ENCODE measurements at regions not wholly inside any gene's neighbourhood (a gene's known extent, or its start where the extent isn't known, plus 50 kb on each side); places are given as distances from the start of the nearest gene placed in this dataset.
"Not testable (repeated sequence)": the region's sequence is repeated elsewhere in the genome, so short reads cannot be mapped to it uniquely, and the experiment has no call there.

DNA sequence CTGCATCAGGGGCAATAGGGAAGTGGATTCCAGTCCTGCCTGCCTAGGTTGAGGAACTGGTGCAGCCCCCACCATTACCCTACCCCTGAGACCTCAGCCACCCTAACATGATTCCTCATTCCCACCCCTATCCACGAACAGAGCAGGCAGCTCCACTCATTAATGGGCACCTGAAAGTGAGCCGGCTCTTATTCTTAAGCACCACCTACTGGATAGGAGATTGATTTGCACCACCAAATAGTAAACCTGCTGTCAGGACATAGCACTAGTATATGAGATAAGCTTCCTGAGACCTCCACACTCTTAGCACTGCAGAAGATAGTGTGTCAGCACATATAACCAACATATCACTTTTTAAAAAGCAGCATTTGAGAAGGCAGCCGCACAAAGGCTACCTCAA, 573.2 kb downstream of the SOX5 start:
- H3K4me3 ChIP-seq (ENCODE audit: low read depth, low read length), result no peak overlapping the region
- no peak for DNase-seq (ENCODE audit: low read depth)

DNA sequence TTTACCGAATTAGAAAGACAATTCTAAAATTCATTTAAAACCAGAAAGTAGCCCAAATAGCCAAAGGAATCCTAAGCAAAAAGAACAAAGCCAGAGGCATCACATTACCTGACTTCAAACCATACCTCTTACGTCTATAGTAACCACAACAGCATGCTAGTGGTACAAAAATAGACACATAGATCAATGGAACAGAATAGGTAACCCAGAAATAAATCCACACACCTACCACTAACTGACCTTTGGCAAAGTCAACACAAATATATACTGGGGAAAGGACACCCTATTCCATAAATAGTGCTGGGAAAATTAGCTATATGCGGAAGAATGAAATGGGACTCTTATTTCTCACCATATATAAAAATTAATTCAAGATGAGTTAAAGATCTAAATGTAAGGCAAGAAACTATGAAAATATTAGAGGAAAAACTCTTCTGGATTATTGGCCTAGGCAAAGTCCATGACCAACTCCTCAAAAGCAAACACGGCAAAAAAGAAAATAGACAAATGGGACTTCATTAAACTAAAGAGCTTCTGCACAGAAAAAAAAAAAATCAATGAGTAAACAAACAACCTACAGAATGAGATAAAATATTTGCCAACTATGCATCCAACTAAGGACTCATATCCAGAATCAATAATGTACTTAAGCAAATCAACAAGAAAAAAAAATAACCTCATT, 568.9 kb downstream of the SOX5 start:
- H3K4me3 ChIP-seq (ENCODE audit: low read depth, low read length), result no peak overlapping the region
- no peak for DNase-seq (ENCODE audit: low read depth)

DNA sequence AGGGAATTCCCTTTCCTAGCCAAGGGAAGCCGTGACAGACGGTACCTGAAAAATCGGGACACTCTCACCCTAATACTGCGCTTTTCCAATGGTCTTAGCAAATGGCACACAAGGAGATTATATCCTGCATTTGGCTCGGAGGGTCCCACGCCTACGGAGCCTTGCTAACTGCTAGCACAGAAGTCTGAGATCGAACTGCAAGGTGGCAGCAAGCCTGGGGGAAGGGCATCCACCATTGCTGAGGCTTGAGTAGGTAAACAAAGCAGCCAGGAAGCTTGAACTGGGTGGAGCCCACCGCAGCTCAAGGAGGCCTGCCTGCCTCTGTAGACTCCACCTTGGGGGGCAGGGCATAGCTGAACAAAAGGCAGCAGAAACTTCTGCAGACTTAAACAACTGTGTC, 560.6 kb downstream of the SOX5 start:
- H3K4me3 ChIP-seq (ENCODE audit: low read depth, low read length); DNase-seq (ENCODE audit: low read depth): not testable (repeated sequence)

DNA sequence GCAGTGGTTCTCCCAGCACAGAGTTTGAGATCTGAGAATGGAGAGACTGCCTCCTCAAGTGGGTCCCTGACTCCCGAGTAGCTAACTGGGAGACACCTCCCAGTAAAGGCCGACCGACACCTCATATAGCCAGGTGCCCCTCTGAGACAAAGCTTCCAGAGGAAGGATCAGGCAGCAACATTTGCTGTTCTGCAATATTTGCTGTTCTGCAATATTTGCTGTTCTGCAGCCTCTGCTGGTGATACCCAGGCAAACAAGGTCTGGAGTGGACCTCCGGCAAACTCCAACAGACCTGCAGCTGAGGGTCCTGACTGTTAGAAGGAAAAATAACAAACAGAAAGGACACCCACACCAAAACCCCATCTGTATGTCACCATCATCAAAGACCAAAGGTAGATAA, 560.2 kb downstream of the SOX5 start:
- not testable (repeated sequence) for DNase-seq (ENCODE audit: low read depth)

DNA sequence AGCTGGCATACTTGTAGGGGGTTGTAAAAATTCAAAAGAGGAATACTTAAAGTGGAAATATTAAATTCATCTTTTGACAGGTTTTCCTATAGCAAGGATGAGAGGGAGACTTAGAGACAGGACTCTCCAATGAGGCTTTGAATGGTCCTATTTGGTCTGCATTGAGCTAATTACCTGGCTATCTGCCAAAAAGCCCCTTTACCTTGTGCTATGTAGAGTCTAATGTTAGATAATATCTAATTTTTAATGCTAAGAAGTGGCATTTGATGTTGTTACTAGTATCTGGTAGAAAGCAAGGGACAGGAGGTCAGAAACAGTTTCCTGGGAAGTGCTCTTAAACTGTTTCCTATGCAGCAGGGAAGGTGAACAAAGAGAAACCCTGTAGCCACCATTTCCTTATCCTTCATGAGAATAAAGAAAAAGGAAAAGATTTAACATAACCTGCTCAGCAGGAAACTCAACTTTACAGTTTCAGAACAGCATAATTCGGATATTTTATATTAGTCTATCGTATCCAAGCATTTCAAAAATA, 550.0 kb downstream of the SOX5 start:
- no peak overlapping the region for H3K4me3 ChIP-seq (ENCODE audit: low read depth, low read length)
- no peak for DNase-seq (ENCODE audit: low read depth)

More for the DNA sequence above, 560.2 kb downstream of the SOX5 start:
- H3K4me3 ChIP-seq (ENCODE audit: low read depth, low read length), result not testable (repeated sequence)

DNA sequence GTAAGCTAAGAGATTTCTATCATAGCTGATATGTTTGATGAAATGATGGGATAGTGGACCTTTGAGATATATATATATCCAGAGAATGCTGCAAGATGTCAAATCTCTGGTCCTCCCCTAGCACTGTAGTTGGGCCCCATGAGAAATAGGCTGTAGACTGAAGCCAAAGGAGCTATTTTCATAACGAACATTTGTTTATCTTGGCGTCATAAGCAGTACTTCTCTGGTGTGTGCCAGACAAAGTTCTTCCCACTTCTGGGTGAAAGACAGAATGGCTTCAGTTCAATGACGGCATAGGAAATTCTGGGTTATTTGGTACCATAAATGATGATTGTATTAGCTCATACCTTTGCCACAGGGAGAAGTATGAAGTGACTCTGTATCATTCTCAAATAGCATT, 534.3 kb downstream of the SOX5 start:
- H3K4me3 ChIP-seq (ENCODE audit: low read depth, low read length), result no peak overlapping the region
- DNase-seq (ENCODE audit: low read depth), result no peak

DNA sequence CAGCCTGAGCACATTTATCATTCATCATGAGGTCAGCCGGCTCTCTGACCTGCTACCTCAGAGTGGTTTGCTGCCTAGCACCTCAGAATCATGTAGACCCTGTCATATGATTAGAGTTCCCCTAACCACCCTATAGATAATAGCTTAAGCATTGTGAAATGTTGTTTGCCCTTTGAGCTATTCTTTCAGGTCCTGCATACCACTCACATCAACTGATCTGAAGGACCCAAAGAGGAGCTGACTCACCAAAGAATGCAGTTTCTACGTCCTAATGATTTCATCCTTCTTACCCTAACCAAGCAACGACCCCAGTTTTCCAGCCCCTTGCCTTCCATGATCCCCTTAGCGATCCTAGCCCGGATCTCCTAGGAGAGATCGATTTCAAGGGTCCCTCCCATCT, 527.9 kb downstream of the SOX5 start:
- DNase-seq (ENCODE audit: low read depth), result no peak
- no peak overlapping the region for H3K4me3 ChIP-seq (ENCODE audit: low read depth, low read length)

DNA sequence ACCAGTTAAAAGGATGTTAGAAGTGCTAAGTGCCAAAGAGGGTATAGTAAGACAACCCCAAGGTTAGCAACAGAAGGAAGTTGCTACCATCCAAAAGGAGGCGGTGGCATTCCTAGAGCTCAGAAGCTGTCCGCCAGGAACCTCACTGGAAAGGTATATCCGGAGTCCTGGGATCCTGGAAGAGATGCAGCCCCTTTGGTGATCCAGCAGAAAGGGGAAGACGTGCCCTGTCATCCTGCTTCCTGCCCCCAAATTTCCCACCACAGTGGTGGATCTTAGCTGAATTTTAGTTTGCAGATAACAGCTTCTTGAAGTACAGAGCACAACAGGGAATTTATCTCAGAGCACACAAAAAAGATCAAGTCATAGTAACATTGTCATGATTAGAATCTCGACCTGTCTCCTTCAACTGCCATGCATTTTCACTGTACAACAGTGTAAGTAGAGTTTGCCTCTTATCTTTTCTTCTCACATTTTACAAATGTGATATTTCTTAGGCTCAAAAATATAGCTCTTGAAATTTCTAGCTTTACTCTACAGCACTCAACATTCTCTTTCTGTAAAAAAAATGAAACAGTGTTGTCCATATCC, 526.3 kb downstream of the SOX5 start:
- no peak overlapping the region for H3K4me3 ChIP-seq (ENCODE audit: low read depth, low read length)
- DNase-seq (ENCODE audit: low read depth), result no peak

DNA sequence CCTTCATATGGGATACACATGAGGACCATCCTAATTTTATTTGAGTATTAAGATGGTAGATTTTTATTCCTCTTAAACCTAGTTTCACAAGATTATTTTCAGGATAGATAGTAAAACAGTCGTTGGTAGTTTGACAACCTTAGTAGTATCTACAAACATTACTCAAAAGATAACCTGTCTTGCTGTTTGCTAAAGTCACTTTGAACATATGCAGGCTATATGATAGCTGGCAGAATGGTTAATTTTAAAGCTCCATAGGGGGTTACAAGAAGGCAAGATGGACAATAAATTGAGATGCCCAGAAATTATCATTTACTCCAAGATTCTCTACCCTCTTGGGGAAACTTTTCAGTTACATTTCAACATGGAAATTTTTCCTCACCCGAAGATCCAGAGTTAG, 525.7 kb downstream of the SOX5 start:
- no peak for DNase-seq (ENCODE audit: low read depth)
- no peak overlapping the region for H3K4me3 ChIP-seq (ENCODE audit: low read depth, low read length)

DNA sequence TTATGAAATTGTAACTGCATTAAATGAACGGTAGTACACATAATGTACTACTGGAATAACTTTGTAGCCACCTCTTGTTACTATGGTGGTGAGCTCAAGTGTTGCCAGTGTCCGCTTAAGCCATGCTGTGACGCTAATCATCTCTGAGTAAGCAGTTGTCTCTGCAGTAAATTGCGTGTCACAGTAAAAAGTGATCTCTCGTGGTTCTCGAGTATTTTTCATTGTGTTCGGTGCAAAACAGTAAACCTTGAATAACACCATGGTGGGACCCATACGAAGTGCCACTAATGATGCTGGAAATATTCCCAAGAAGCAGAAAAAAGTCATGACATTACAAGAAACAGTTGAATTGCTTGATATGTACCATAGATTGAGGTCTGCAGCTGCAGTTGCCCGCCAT, 524.8 kb downstream of the SOX5 start:
- no peak for DNase-seq (ENCODE audit: low read depth)
- H3K4me3 ChIP-seq (ENCODE audit: low read depth, low read length), result no peak overlapping the region

DNA sequence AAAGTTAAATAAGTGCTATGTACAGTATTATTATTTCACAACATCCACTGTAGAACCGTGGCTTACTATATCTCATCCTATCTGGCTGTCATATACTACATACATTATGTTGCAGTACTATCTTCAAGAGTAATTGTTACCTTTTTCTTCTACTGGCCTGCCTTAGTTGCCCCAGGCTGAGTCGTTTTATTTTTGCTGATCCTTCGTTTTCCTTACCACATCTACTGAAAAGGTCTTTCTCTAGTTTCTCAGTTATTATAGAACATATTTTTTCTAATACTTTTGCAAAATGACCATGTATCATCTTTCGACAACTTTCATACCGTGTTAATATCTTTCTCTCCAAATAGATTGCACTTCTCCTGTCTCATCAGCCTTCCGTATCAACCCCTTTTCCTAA, 523.1 kb downstream of the SOX5 start:
- DNase-seq (ENCODE audit: low read depth), result no peak

DNA sequence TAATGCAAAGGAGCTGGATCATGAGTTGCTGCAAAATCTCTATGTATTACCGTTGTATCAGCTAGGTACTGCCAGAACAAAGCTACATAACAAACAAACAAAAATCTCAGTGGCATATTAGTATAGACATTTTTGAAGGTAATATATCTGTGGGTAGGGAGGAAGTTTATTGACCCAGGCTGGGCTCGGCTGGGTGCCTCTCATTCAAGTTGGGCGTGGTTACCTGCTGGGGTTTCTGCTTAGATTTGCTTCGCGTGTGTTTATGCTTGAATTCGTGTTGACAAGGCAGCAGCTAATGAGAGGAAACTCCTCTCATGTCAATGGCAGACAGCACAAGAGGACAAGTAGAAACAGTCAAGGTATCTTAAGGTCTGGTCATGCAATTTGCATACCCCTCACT, 520.7 kb downstream of the SOX5 start:
- no peak for DNase-seq (ENCODE audit: low read depth)
- no peak overlapping the region for H3K4me3 ChIP-seq (ENCODE audit: low read depth, low read length)

More for the DNA sequence above, 523.1 kb downstream of the SOX5 start:
- no peak overlapping the region for H3K4me3 ChIP-seq (ENCODE audit: low read depth, low read length)

DNA sequence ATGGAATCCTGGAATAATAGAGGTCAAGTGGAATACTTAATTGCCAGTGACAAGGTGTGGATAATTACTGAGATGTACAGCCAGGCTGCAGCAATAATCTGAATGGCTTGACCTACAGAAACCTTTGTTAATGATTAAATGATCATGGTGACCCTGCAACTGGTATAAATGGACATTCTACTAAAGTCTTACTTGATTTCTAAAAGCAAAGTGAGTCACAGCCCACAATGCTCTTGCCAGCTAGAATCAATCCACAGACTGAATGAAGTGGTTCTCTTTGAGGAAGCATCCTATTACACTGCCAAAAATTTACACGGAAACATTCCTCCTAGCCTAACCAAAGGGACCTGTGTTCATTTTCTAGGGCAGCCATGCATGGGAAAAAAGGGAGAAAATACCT, 518.5 kb downstream of the SOX5 start:
- no peak for DNase-seq (ENCODE audit: low read depth)

DNA sequence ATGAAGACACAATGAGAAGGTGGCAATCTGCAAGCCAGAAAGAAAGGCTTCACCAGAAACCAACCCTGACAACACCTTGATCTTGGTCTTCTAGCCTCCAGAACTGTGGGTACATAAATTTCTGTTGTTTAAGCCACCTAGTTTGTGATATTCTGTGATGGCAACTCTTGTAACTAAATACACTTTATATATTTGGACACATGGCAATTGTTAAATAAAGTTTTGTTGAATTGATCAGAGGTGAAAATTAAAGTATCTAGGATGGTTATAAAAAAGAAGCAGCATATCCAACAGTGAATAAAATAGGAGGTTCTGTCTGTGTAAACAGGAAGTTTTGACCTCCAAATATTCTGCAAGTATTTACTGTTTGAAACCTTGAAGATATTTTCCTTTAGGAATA, 516.3 kb downstream of the SOX5 start:
- no peak for DNase-seq (ENCODE audit: low read depth)
- H3K4me3 ChIP-seq (ENCODE audit: low read depth, low read length), result no peak overlapping the region

More for the DNA sequence above, 518.5 kb downstream of the SOX5 start:
- H3K4me3 ChIP-seq (ENCODE audit: low read depth, low read length), result no peak overlapping the region

DNA sequence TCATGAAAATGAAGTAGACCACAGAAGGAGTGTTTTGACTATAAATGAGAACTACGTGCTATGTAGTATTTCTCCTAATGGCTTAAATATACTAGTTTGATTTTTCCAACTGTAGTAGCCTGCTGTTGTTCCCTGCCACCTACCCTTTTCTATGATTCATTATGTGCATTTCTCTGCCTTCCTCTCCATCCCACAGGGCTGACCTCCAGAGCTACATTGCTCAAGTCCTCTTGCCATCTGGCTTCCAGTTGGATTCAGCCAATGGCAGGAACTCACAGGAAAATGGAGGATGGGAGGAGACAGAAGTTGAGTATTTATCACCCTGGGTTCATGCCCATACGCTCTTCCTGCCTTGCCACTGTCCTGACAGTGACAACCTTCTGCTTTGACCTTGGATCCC, 515.3 kb downstream of the SOX5 start:
- no peak overlapping the region for H3K4me3 ChIP-seq (ENCODE audit: low read depth, low read length)
- no peak for DNase-seq (ENCODE audit: low read depth)

DNA sequence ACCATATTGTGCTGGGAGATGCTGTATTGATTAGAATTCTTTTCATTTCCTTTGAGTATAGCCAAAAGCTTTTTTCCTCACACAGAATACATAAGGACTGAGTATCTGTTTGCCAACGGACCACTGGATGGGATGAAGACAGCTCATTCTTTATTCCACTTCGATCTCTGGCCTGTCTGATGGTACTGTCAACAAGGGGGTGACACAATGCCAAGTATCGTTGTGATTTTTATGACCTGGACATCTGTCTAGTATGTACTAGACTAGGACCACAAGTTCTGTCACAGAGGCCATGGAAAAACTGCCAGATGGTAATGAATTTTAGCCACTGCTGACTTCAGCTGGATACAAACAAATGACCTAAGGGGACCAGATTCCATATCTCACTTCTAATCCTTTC, 502.7 kb downstream of the SOX5 start:
- no peak for DNase-seq (ENCODE audit: low read depth)
- H3K4me3 ChIP-seq (ENCODE audit: low read depth, low read length), result no peak overlapping the region

DNA sequence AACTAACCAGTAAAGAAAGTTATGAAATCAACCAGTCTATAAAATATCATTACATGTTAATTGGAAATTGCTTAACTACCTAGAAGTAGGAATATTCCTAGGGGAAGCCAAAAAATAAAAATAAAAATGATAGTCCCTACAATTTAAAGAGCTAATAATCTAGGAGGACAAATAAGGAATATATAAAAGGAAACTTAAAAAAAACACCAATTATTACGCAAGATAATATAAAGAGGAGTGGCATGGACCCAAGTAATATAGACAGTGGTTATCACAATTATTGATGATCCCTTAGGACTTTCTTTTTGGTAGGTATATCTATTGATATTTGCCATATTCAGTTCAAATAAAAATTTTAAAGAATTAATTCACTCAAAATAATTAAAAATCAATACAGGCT, 498.7 kb downstream of the SOX5 start:
- no peak for DNase-seq (ENCODE audit: low read depth)
- H3K4me3 ChIP-seq (ENCODE audit: low read depth, low read length), result no peak overlapping the region

DNA sequence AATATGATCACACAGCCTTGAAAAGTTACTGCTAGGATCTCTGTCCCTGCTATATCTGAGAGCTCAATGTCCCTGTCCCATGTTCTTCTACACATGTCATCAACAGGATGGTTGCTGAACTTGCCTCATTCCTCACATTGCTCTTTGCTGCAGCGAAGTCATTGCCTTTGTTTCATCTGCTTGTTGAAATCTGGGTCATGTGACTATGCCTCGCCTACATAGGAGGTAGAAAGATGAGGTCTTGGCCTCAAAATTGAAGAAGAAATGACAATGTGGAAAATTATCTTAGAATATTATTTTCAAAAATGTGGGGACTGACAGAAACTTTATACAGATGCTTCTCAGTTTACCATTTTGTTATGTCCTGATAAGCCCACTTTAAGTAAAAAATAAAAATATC, 494.2 kb downstream of the SOX5 start:
- H3K4me3 ChIP-seq (ENCODE audit: low read depth, low read length), result no peak overlapping the region
- DNase-seq (ENCODE audit: low read depth), result no peak

DNA sequence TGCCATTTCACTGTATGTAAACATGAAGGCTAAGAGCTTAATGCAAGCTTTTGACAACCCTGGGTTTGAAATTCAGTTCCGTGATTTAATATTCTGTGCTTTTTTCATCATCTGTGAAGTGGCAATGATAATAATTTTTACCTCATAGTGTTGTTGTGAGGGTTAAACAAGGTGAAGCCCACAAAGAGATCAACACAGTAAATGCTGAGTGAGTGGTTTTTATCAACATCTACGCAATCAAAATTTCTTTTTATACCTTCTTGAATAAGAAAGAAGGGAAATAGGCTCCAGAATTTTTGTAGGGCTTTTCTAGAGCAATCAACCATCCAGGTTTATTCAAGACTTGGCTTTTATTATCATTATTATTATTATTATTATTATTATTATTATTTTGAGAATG, 490.8 kb downstream of the SOX5 start:
- H3K4me3 ChIP-seq (ENCODE audit: low read depth, low read length), result no peak overlapping the region
- no peak for DNase-seq (ENCODE audit: low read depth)

DNA sequence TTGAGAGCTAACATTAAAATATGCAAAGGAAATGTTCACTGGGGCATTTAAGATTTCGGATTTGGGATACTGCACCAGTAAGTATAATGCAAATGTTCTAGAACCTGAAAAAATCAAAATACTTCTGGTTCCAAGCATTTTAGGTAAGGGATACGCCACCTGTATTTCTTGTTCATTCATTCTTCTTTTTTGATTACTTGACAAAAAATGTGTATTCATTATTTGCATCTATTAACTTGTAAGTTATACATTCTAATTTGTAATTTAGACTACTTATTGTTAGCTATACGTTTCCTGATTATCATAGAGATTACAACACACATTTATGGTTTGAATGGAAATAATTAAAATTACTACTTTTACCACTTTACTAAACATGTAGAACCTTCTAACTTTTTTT, 486.9 kb downstream of the SOX5 start:
- DNase-seq (ENCODE audit: low read depth), result no peak
- no peak overlapping the region for H3K4me3 ChIP-seq (ENCODE audit: low read depth, low read length)

DNA sequence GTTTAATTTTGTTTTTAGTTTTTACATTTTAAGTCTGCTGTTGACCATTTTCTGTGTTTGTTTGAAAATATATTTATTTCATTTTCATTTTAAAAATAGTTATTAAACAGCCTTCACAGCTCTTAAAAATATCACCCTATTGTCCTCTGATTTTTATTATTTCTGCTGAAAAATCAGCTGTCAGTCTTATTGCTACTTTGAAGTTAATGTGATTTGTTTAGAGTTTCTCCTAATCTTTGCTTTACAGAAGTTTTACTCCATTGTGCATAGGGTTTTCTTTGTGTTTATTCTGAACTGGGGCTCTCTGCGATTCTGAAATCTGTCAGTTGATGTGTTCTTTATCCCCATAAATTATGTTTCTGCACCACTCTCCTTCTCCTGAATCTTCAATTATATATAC, 486.3 kb downstream of the SOX5 start:
- DNase-seq (ENCODE audit: low read depth), result no peak
- H3K4me3 ChIP-seq (ENCODE audit: low read depth, low read length), result no peak overlapping the region
